ENCODE measurements at regions not wholly inside any gene's neighbourhood (a gene's known extent, or its start where the extent isn't known, plus 50 kb on each side); places are given as distances from the start of the nearest gene placed in this dataset.

DNA sequence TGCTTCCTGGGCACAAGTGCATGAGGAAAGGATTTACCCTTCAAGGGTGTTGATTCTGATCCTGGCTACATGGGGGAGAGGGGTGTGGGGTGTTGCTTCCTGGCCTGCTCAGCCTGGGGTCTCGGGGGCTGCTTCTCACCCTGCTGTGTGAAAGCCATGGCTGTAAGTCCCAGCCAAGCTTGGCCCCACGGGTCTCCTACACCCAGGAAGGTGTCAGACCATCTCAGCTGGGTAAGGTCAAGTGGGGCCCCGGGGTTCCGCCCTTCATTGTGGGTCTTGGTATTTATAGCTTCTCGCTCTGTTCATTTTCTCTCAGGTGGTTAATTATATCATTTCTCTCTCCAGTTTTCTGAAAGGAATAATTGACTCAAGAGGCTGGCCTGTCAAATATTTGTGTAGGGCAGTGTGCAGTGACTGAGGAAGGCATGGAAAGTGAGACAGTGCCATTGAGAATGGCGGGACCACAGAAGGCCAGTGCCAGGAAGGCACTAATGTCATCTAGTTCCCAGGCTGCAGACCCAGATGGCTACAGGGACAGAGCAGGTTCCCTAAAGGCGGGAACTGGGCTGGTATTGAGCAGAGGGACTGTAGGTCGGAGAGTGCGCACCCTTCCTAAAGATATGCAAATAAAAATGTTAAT, 126.0 kb downstream of the FOXD1 start:
- no peak for TF ChIP-seq CTCF (IDR thresholded peaks at IDR 0.05)
- no peak for TF ChIP-seq RFX5 (IDR thresholded peaks at IDR 0.05; ENCODE audit: low read length)
- no peak for TF ChIP-seq EP300 (IDR thresholded peaks at IDR 0.05; ENCODE audit: borderline replicate concordance in 1 of 2, low read depth in 1 of 2, low read length in 1 of 2)
- no peak for TF ChIP-seq YY1 (IDR thresholded peaks at IDR 0.05; ENCODE audit: low read depth)
- TF ChIP-seq RCOR1 (IDR thresholded peaks at IDR 0.05; ENCODE audit: low read length): no peak
